PC-9 (cell line): ENCODE measurements at regions not wholly inside any gene's neighbourhood (a gene's known extent, or its start where the extent isn't known, plus 50 kb on each side); places are given as distances from the start of the nearest gene placed in this dataset.

ENCODE experiments used
- BruUV-seq: library from RNA; stranded (reverse); fragments of 400-500 nt; replicated peaks from 2 replicates; lab custom pipeline; 2021; lab: Mats Ljungman, UMichigan
- CTCF ChIA-PET: fragments of 300-600 bp; sonication (Branson Sonifier 250); formaldehyde crosslinking; loops from one replicate; lab custom pipeline; 2022; ENCODE audit warnings: antibody characterized with exemption; lab: Charles Lee
- POLR2A ChIA-PET: fragments of 300-600 bp; sonication (Branson Sonifier 250); formaldehyde crosslinking; loops from one replicate; lab custom pipeline; 2022; ENCODE audit warnings: antibody characterized with exemption; ENCODE audit not compliant: unreplicated experiment; lab: Charles Lee
- DNase-seq, 2 experiments: peaks; one replicate each; pipeline versions ENCODE4 v3.0.0 to v3.0.0-alpha.2; 2015 to 2022; ENCODE audit warnings: mixed read lengths in 1 of 2
- H2AFZ ChIP-seq: fragments of 200-600 bp; sonication (generic); 2 replicates; pipeline ENCODE4 v1.8.1; 2017; ENCODE audit warnings: antibody characterized with exemption
- H3F3A ChIP-seq: fragments of 200-600 bp; sonication (generic); 2 replicates; pipeline ENCODE4 v1.8.1; 2017; ENCODE audit warnings: antibody characterized with exemption, mild to moderate bottlenecking, low read depth; ENCODE audit not compliant: insufficient read depth
- H3K27ac ChIP-seq: fragments of 200-600 bp; sonication (generic); 2 replicates; pipeline ENCODE4 v1.6.1; 2016; ENCODE audit warnings: mixed run types
- H3K27me3 ChIP-seq: fragments of 200-600 bp; sonication (generic); 2 replicates; pipeline ENCODE4 v1.6.1; 2016; ENCODE audit warnings: low read depth, mixed run types; ENCODE audit not compliant: insufficient read depth
- H3K36me3 ChIP-seq: fragments of 200-600 bp; sonication (generic); 2 replicates; pipeline ENCODE4 v1.6.1; 2016; ENCODE audit warnings: low read depth, mixed run types
- H3K4me1 ChIP-seq: fragments of 200-600 bp; sonication (generic); replicated peaks from 2 replicates; pipeline ENCODE4 v1.6.1; 2016; ENCODE audit warnings: mixed run types; ENCODE audit not compliant: insufficient read depth
- H3K4me2 ChIP-seq: fragments of 200-600 bp; sonication (generic); 2 replicates; pipeline ENCODE4 v1.6.1; 2017; ENCODE audit warnings: mixed run types
- H3K4me3 ChIP-seq: fragments of 200-600 bp; sonication (generic); 2 replicates; pipeline ENCODE4 v1.6.1; 2016; ENCODE audit warnings: mixed run types
- H3K79me2 ChIP-seq: fragments of 200-600 bp; sonication (generic); 2 replicates; pipeline ENCODE4 v1.6.1; 2017; ENCODE audit warnings: low read depth, mixed run types
- H3K9me2 ChIP-seq: fragments of 200-600 bp; sonication (generic); 2 replicates; pipeline ENCODE4 v1.8.1; 2017; ENCODE audit warnings: mild to moderate bottlenecking; ENCODE audit not compliant: insufficient read depth
- H3K9me3 ChIP-seq: fragments of 200-600 bp; sonication (generic); 2 replicates; pipeline ENCODE4 v1.8.1; 2016; ENCODE audit warnings: low read depth; ENCODE audit not compliant: insufficient read depth
- H4K20me1 ChIP-seq: fragments of 200-600 bp; sonication (generic); 2 replicates; pipeline ENCODE4 v1.8.1; 2017; ENCODE audit not compliant: insufficient read depth
- CTCF ChIP-seq: fragments of 200-600 bp; sonication (generic); conservative IDR thresholded peaks from 2 replicates; pipeline ENCODE4 v1.6.1; 2017; ENCODE audit warnings: mixed run types, antibody characterized with exemption, mild to moderate bottlenecking, moderate library complexity
- EZH2 ChIP-seq: fragments of 200-600 bp; sonication (generic); IDR thresholded peaks from 2 replicates; pipeline ENCODE4 v1.8.0; 2017; ENCODE audit warnings: antibody characterized with exemption, low read depth
- intact Hi-C: fragments of 100-400 bp; cut with micrococcal nuclease; formaldehyde crosslinking; loops from one replicate; pipeline ENCODE4 v1.10.0; 2022; ENCODE audit not compliant: unreplicated experiment

GRCh38 chr15:46848704-46849103 lies 868.6 kb upstream of the SEMA6D start:
- TF ChIP-seq CTCF (no peak), EZH2 (no peak)
- intact Hi-C loops: no loop called here
- Histone ChIP-seq H3K36me3 (no peaks in the 10 kb centered on the region), H3K79me2 (no peaks in the 10 kb centered on the region), H3K4me3 (no peak overlapping the region), H3K4me1 (no peaks in the 10 kb centered on the region), H3K27me3 (no peaks in the 10 kb centered on the region), H3K9me2 (no peaks in the 10 kb centered on the region), H2AFZ (no peak overlapping the region), H4K20me1 (no peaks in the 10 kb centered on the region), H3K9me3 (no peaks in the 10 kb centered on the region), H3F3A (no peaks in the 10 kb centered on the region), H3K27ac (no peak overlapping the region), H3K4me2 (no peak overlapping the region)
- ChIA-PET POLR2A (no interaction called here), CTCF (no interaction called here)
- no peak for DNase-seq
- BruUV-seq: no TSS peak

GRCh38 chr15:46853600-46853999 lies 863.7 kb upstream of the SEMA6D start:
- CTCF ChIA-PET: interaction anchor here (0.6 kb wide), 1 partner anchor 845 kb away, joined by 3 read pairs; no protein-coding TSS in a partner anchor
- Histone ChIP-seq H2AFZ (no peak overlapping the region), H3K27me3 (no peaks in the 10 kb centered on the region), H3F3A (no peaks in the 10 kb centered on the region), H4K20me1 (no peaks in the 10 kb centered on the region), H3K4me1 (no peaks in the 10 kb centered on the region), H3K9me3 (no peaks in the 10 kb centered on the region), H3K36me3 (no peaks in the 10 kb centered on the region), H3K9me2 (no peaks in the 10 kb centered on the region), H3K27ac (no peak overlapping the region), H3K4me2 (no peak overlapping the region), H3K4me3 (no peak overlapping the region), H3K79me2 (no peaks in the 10 kb centered on the region)
- no TSS peak for BruUV-seq
- POLR2A ChIA-PET: no interaction called here
- TF ChIP-seq CTCF (no peak), EZH2 (no peak)
- intact Hi-C loops: no loop called here
- DNase-seq: no peak

- TF ChIP-seq CTCF (no peak), EZH2 (no peak)
- Histone ChIP-seq H3K27ac (no peak overlapping the region), H3K4me1 (no peaks in the 10 kb centered on the region), H3K9me2 (no peaks in the 10 kb centered on the region), H3K36me3 (no peaks in the 10 kb centered on the region), H4K20me1 (no peaks in the 10 kb centered on the region), H3K9me3 (no peaks in the 10 kb centered on the region), H3F3A (no peaks in the 10 kb centered on the region), H3K4me3 (no peak overlapping the region), H2AFZ (no peak overlapping the region), H3K27me3 (no peaks in the 10 kb centered on the region), H3K4me2 (no peak overlapping the region), H3K79me2 (no peaks in the 10 kb centered on the region)
- BruUV-seq: no TSS peak
- intact Hi-C loops: no loop called here
- ChIA-PET CTCF (no interaction called here), POLR2A (no interaction called here)
- DNase-seq: no peak
Observed at GRCh38 chr15:46854564-46854963, 862.7 kb upstream of the SEMA6D start.
